ENCODE measurements at regions not wholly inside any gene's neighbourhood (a gene's known extent, or its start where the extent isn't known, plus 50 kb on each side); places are given as distances from the start of the nearest gene placed in this dataset.

GRCh38 chr3:55157731-55158130, 229.9 kb upstream of the LRTM1 start:
- no peak for DNase-seq
- H3K27me3 ChIP-seq, result no peaks in the 10 kb centered on the region
- ATAC-seq, result no peak
- no peak overlapping the region for H3K27ac ChIP-seq
- H3K9me3 ChIP-seq, result no peaks in the 10 kb centered on the region
- H3K4me3 ChIP-seq, result no peak overlapping the region
- intact Hi-C loops (cut with DNase I), result no loop called here
- no peaks in the 10 kb centered on the region for H3K4me1 ChIP-seq
- H3K36me3 ChIP-seq (replicated peaks in 1 of 2; ENCODE audit: insufficient read depth in 1 of 2, low read depth in 2 of 2), result no peaks in the 10 kb centered on the region
- TF ChIP-seq POLR2A (IDR thresholded peaks at IDR 0.05) (no peak), CTCF (IDR thresholded peaks at IDR 0.05) (no peak)
- 48 to 61% methylated on average over 1 of the region's 1 CpG for WGBS, 2 donors

- Histone ChIP-seq H3K9me3 (no peaks in the 10 kb centered on the region), H3K4me3 (no peak overlapping the region), H3K27me3 (no peaks in the 10 kb centered on the region), H3K27ac (no peak overlapping the region), H3K4me1 (no peaks in the 10 kb centered on the region), H3K36me3 (replicated peaks in 1 of 2; ENCODE audit: insufficient read depth in 1 of 2, low read depth in 2 of 2) (no peaks in the 10 kb centered on the region)
- WGBS, 2 donors, result 66 to 67% methylated on average over 9 of the region's 9 CpGs
- intact Hi-C loops (cut with DNase I), result no loop called here
- DNase-seq (no peak), ATAC-seq (no peak)
- no peak for TF ChIP-seq CTCF (IDR thresholded peaks at IDR 0.05)
- TF ChIP-seq POLR2A (IDR thresholded peaks at IDR 0.05), result no peak
Measured at GRCh38 chr3:55156851-55157650, 229.2 kb upstream of the LRTM1 start.

- Histone ChIP-seq H3K4me3 (no peak overlapping the region), H3K36me3 (replicated peaks in 1 of 2; ENCODE audit: insufficient read depth in 1 of 2, low read depth in 2 of 2) (no peaks in the 10 kb centered on the region), H3K4me1 (no peaks in the 10 kb centered on the region), H3K27me3 (peaks cover 0 to 2% of the 10 kb centered on the region in 2 donors), H3K9me3 (no peaks in the 10 kb centered on the region), H3K27ac (no peak overlapping the region)
- no peak for ATAC-seq
- DNase-seq, result no peak
- intact Hi-C loops (cut with DNase I), result no loop called here
- TF ChIP-seq CTCF (IDR thresholded peaks at IDR 0.05), result no peak
- no peak for TF ChIP-seq POLR2A (IDR thresholded peaks at IDR 0.05)
- WGBS, 2 donors, result 61 to 67% methylated on average over 9 of the region's 9 CpGs
Measured at GRCh38 chr3:55147856-55148720, 220.2 kb upstream of the LRTM1 start.

- 59 to 70% methylated on average over 3 of the region's 3 CpGs for WGBS, 2 donors
- ATAC-seq, result no peak
- intact Hi-C loops (cut with DNase I), result no loop called here
- no peak for DNase-seq
- no peak overlapping the region for H3K27ac ChIP-seq
- TF ChIP-seq POLR2A (IDR thresholded peaks at IDR 0.05) (no peak), CTCF (IDR thresholded peaks at IDR 0.05) (no peak)
- peaks cover 0 to 2% of the 10 kb centered on the region in 2 donors for H3K27me3 ChIP-seq
- H3K4me1 ChIP-seq, result no peaks in the 10 kb centered on the region
- H3K36me3 ChIP-seq (replicated peaks in 1 of 2; ENCODE audit: insufficient read depth in 1 of 2, low read depth in 2 of 2), result no peaks in the 10 kb centered on the region
- no peaks in the 10 kb centered on the region for H3K9me3 ChIP-seq
- no peak overlapping the region for H3K4me3 ChIP-seq
Measured at GRCh38 chr3:55147406-55147805, 219.5 kb upstream of the LRTM1 start.

Measured in body of pancreas (tissue), 4 donors.